Neural progenitor cell (in vitro differentiated cells): ENCODE measurements at regions not wholly inside any gene's neighbourhood (a gene's known extent, or its start where the extent isn't known, plus 50 kb on each side); places are given as distances from the start of the nearest gene placed in this dataset.

Experiments
- EZH2 ChIP-seq: fragments of 200-600 bp; sonication (generic); IDR thresholded peaks from 2 replicates; pipeline ENCODE4 v1.6.1; 2017; ENCODE audit warnings: antibody characterized with exemption, mild to moderate bottlenecking, moderate library complexity
- EZH2phosphoT487 ChIP-seq: fragments of 200-600 bp; sonication (generic); IDR thresholded peaks from 2 replicates; pipeline ENCODE4 v1.6.1; 2017; ENCODE audit warnings: antibody characterized with exemption
- TF ChIP-seq, protein P1 (sequence below): fragments of 200-600 bp; sonication (generic); IDR thresholded peaks from 2 replicates; pipeline ENCODE4 v1.5.1; 2017; ENCODE audit warnings: antibody characterized with exemption, mild to moderate bottlenecking

GRCh38 chr6:3963426-3963825 lies 114.3 kb downstream of the FAM50B start:
- TF ChIP-seq, protein P1, sequence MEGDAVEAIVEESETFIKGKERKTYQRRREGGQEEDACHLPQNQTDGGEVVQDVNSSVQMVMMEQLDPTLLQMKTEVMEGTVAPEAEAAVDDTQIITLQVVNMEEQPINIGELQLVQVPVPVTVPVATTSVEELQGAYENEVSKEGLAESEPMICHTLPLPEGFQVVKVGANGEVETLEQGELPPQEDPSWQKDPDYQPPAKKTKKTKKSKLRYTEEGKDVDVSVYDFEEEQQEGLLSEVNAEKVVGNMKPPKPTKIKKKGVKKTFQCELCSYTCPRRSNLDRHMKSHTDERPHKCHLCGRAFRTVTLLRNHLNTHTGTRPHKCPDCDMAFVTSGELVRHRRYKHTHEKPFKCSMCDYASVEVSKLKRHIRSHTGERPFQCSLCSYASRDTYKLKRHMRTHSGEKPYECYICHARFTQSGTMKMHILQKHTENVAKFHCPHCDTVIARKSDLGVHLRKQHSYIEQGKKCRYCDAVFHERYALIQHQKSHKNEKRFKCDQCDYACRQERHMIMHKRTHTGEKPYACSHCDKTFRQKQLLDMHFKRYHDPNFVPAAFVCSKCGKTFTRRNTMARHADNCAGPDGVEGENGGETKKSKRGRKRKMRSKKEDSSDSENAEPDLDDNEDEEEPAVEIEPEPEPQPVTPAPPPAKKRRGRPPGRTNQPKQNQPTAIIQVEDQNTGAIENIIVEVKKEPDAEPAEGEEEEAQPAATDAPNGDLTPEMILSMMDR, result no peak
- TF ChIP-seq EZH2phosphoT487 (no peak), EZH2 (no peak)
